HG03571 (cell line): ENCODE measurements at regions not wholly inside any gene's neighbourhood (a gene's known extent, or its start where the extent isn't known, plus 50 kb on each side); places are given as distances from the start of the nearest gene placed in this dataset.
"Not testable (repeated sequence)": the region's sequence is repeated elsewhere in the genome, so short reads cannot be mapped to it uniquely, and the experiment has no call there.

Experiments used
- ATAC-seq: cut with Tn5 transposase; IDR thresholded peaks from one replicate; pipeline ENCODE4 v1.9.1; 2021; ENCODE audit not compliant: unreplicated experiment

- no peak for ATAC-seq
These were observed 593.2 kb upstream of the CLINT1 start for GRCh38 chr5:158451993-158452672.

- ATAC-seq, result no peak
These were observed 592.5 kb upstream of the CLINT1 start for GRCh38 chr5:158451203-158451992.

- ATAC-seq, result no peak
These were observed 591.8 kb upstream of the CLINT1 start for GRCh38 chr5:158450751-158451171.

GRCh38 chr5:158446761-158447160, 587.8 kb upstream of the CLINT1 start:
- ATAC-seq, result not testable (repeated sequence)

- not testable (repeated sequence) for ATAC-seq
These were observed 580.3 kb upstream of the CLINT1 start for GRCh38 chr5:158439204-158439603.

- ATAC-seq, result no peak
These were observed 577.5 kb upstream of the CLINT1 start for GRCh38 chr5:158436271-158437065.

- ATAC-seq, result peak; percentile 84
These were observed 576.2 kb upstream of the CLINT1 start for GRCh38 chr5:158435161-158435616.

GRCh38 chr5:158434749-158435148, 575.8 kb upstream of the CLINT1 start:
- ATAC-seq, result no peak

GRCh38 chr5:158433634-158434033, 574.7 kb upstream of the CLINT1 start:
- no peak for ATAC-seq

- ATAC-seq, result no peak
These were observed 572.6 kb upstream of the CLINT1 start for GRCh38 chr5:158431369-158432029.

- ATAC-seq, result no peak
These were observed 571.8 kb upstream of the CLINT1 start for GRCh38 chr5:158430798-158431167.

GRCh38 chr5:158430166-158430797, 571.3 kb upstream of the CLINT1 start:
- ATAC-seq, result no peak

GRCh38 chr5:158429564-158429963, 570.6 kb upstream of the CLINT1 start:
- ATAC-seq, result no peak

GRCh38 chr5:158423623-158424200, 564.8 kb upstream of the CLINT1 start:
- no peak for ATAC-seq

- no peak for ATAC-seq
These were observed 563.9 kb upstream of the CLINT1 start for GRCh38 chr5:158422653-158423515.

- ATAC-seq, result no peak
These were observed 562.4 kb upstream of the CLINT1 start for GRCh38 chr5:158421319-158421718.

GRCh38 chr5:158419186-158419585, 560.2 kb upstream of the CLINT1 start:
- no peak for ATAC-seq

GRCh38 chr5:158414780-158415179, 555.8 kb upstream of the CLINT1 start:
- ATAC-seq, result no peak

- ATAC-seq, result no peak
These were observed 555.4 kb upstream of the CLINT1 start for GRCh38 chr5:158414333-158414762.
